CD4-positive, CD25-positive, alpha-beta regulatory T cell (primary cell): ENCODE measurements at regions not wholly inside any gene's neighbourhood (a gene's known extent, or its start where the extent isn't known, plus 50 kb on each side); places are given as distances from the start of the nearest gene placed in this dataset.

Source experiments
- ATAC-seq, 2 donors: fragments of 150-1000 bp; cut with Tn5 transposase; one replicate each; pipeline ENCODE4 v1.10.0; 2021; ENCODE audit warnings: low read depth in 2 of 2, moderate number of reproducible peaks in 2 of 2, moderate library complexity in 1 of 2
- DNase-seq, 3 donors: peaks; one replicate each; pipeline versions ENCODE4 v3.0.0 to v3.0.0-alpha.2; 2012 to 2022; ENCODE audit warnings: mixed read lengths in 1 of 3
- H3K27ac ChIP-seq: one replicate; pipeline ENCODE4 v1.7.0; 2013; ENCODE audit warnings: mild to moderate bottlenecking, low read length; ENCODE audit not compliant: insufficient read depth, poor library complexity, severe bottlenecking
- H3K27me3 ChIP-seq: one replicate; pipeline ENCODE4 v1.7.0; 2013; ENCODE audit warnings: low read length; ENCODE audit not compliant: control insufficient read depth, insufficient read depth
- H3K36me3 ChIP-seq: one replicate; pipeline ENCODE4 v1.7.0; 2013; ENCODE audit warnings: mild to moderate bottlenecking, low read length, moderate library complexity; ENCODE audit not compliant: control insufficient read depth, insufficient read depth
- H3K4me1 ChIP-seq: 2 replicates; pipeline ENCODE4 v1.7.0; 2013; ENCODE audit warnings: mild to moderate bottlenecking, low read length; ENCODE audit not compliant: insufficient read depth, control insufficient read depth, poor library complexity, severe bottlenecking
- H3K4me3 ChIP-seq: one replicate; pipeline ENCODE4 v1.7.0; 2013; ENCODE audit warnings: low read depth, mild to moderate bottlenecking, low read length, moderate library complexity
- H3K9me3 ChIP-seq, 2 experiments: 1 replicate in 1 of 2; 2 replicates in 1 of 2; pipeline ENCODE4 v1.7.0; 2013; ENCODE audit warnings: low read length in 2 of 2, mild to moderate bottlenecking in 1 of 2, moderate library complexity in 1 of 2; ENCODE audit not compliant: control insufficient read depth in 2 of 2
- H3K27ac Mint-ChIP-seq, 3 donors: one replicate each; pipeline ENCODE4 v1.8.0; 2020 to 2022; ENCODE audit warnings: mild to moderate bottlenecking in 3 of 3, mixed read lengths in 3 of 3, moderate library complexity in 2 of 3
- H3K27me3 Mint-ChIP-seq: one replicate; pipeline ENCODE4 v1.8.0; 2022; ENCODE audit warnings: mild to moderate bottlenecking, mixed read lengths
- H3K36me3 Mint-ChIP-seq: one replicate; pipeline ENCODE4 v1.8.0; 2020; ENCODE audit warnings: mixed read lengths
- H3K4me1 Mint-ChIP-seq, 4 donors: one replicate each; pipeline ENCODE4 v1.8.0; 2020 to 2022; ENCODE audit warnings: mixed read lengths in 4 of 4, mild to moderate bottlenecking in 1 of 4
- H3K4me3 Mint-ChIP-seq, 4 donors: one replicate each; pipeline ENCODE4 v1.8.0; 2020 to 2022; ENCODE audit warnings: mild to moderate bottlenecking in 4 of 4, mixed read lengths in 4 of 4, moderate library complexity in 3 of 4
- H3K9me3 Mint-ChIP-seq, 7 donors: one replicate each; pipeline ENCODE4 v1.8.0; 2020 to 2022; ENCODE audit warnings: mixed read lengths in 7 of 7, mild to moderate bottlenecking in 3 of 7, moderate library complexity in 2 of 7

- H3K9me3 ChIP-seq: no peaks in the 10 kb centered on the region
- H3K4me3 ChIP-seq: no peak overlapping the region
- Mint-ChIP-seq H3K4me3 (peak overlapping the region in 1 of 4 donors; percentile 16), H3K36me3 (no peaks in the 10 kb centered on the region), H3K27me3 (no peaks in the 10 kb centered on the region), H3K27ac (no peak overlapping the region), H3K4me1 (peaks cover 8 to 20% (median 16%) of the 10 kb centered on the region in 4 donors), H3K9me3 (no peaks in the 10 kb centered on the region)
- H3K36me3 ChIP-seq: no peaks in the 10 kb centered on the region
- ATAC-seq (no peak), DNase-seq (no peak)
- H3K27ac ChIP-seq: no peak overlapping the region
- peaks cover 12% of the 10 kb centered on the region for H3K4me1 ChIP-seq
- no peaks in the 10 kb centered on the region for H3K27me3 ChIP-seq
These were observed 156.5 kb upstream of the AGR3 start for GRCh38 chr7:17038160-17038782.

GRCh38 chr7:17038783-17039170, 157.0 kb upstream of the AGR3 start:
- Histone ChIP-seq H3K27ac (no peak overlapping the region), H3K9me3 (no peaks in the 10 kb centered on the region), H3K36me3 (no peaks in the 10 kb centered on the region), H3K27me3 (no peaks in the 10 kb centered on the region), H3K4me3 (no peak overlapping the region), H3K4me1 (peaks cover 14% of the 10 kb centered on the region)
- peak overlapping the region in 1 of 3 donors; percentile 45 for H3K27ac Mint-ChIP-seq
- no peak for DNase-seq
- no peaks in the 10 kb centered on the region for H3K9me3 Mint-ChIP-seq
- H3K4me3 Mint-ChIP-seq: no peak overlapping the region
- no peaks in the 10 kb centered on the region for H3K36me3 Mint-ChIP-seq
- ATAC-seq: no peak
- H3K4me1 Mint-ChIP-seq: peaks cover 12 to 25% (median 21%) of the 10 kb centered on the region in 4 donors
- no peaks in the 10 kb centered on the region for H3K27me3 Mint-ChIP-seq

GRCh38 chr7:17039372-17039771, 157.6 kb upstream of the AGR3 start:
- Mint-ChIP-seq H3K9me3 (no peaks in the 10 kb centered on the region), H3K27me3 (no peaks in the 10 kb centered on the region), H3K4me3 (no peak overlapping the region), H3K4me1 (peaks cover 18 to 29% (median 27%) of the 10 kb centered on the region in 4 donors), H3K36me3 (no peaks in the 10 kb centered on the region), H3K27ac (no peak overlapping the region)
- no peaks in the 10 kb centered on the region for H3K27me3 ChIP-seq
- no peaks in the 10 kb centered on the region for H3K9me3 ChIP-seq
- no peak overlapping the region for H3K27ac ChIP-seq
- no peaks in the 10 kb centered on the region for H3K36me3 ChIP-seq
- no peak overlapping the region for H3K4me3 ChIP-seq
- peaks cover 14% of the 10 kb centered on the region for H3K4me1 ChIP-seq
- ATAC-seq (no peak), DNase-seq (no peak)

DNA sequence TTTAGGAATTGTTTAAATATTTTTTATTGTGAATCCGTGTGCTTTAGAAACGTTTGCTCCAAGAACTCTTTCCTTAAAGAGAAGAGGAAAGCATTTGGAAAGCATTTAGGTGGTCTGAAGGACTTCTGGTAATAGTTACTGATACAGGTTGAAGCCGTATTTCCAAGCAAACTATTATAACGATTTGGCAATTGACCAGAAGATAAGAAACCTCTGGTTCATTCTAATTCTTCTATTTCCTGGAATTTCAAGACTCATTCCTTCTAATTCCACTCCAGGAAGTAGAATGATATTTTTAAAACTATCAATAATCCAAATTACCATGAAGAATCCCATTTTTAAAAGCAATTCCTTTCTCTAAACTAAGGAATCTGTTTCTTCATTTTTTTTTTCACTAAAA, 158.9 kb upstream of the AGR3 start:
- Histone ChIP-seq H3K36me3 (no peaks in the 10 kb centered on the region), H3K27me3 (no peaks in the 10 kb centered on the region), H3K27ac (no peak overlapping the region), H3K9me3 (no peaks in the 10 kb centered on the region), H3K4me1 (peaks cover 14% of the 10 kb centered on the region), H3K4me3 (no peak overlapping the region)
- Mint-ChIP-seq H3K27me3 (no peaks in the 10 kb centered on the region), H3K4me1 (peaks cover 27 to 41% (median 36%) of the 10 kb centered on the region in 4 donors), H3K9me3 (no peaks in the 10 kb centered on the region), H3K36me3 (no peaks in the 10 kb centered on the region), H3K4me3 (no peak overlapping the region), H3K27ac (no peak overlapping the region)
- DNase-seq (no peak), ATAC-seq (no peak)

DNA sequence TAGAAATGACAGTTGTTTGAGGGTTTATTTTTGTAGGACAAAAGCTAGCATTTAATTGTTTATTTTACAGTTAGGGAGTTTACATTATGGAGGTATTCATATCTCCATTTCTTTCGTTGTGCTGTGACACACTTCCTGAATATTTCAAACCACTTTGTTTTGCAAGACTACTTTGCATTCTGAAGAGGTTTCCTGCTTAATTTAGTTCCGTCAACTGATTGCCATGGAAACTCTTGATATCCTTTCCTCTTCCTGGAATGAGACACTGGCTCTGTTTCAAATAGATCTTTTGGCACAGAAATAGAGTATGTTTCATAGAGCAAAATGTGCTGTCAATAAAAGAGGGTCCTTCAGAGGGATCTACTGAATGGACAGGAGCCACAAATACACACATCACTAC, 159.5 kb upstream of the AGR3 start:
- DNase-seq (no peak), ATAC-seq (no peak)
- Mint-ChIP-seq H3K27ac (peak overlapping the region in 1 of 3 donors; percentile 56), H3K36me3 (no peaks in the 10 kb centered on the region), H3K27me3 (no peaks in the 10 kb centered on the region), H3K4me1 (peaks cover 27 to 41% (median 36%) of the 10 kb centered on the region in 4 donors), H3K9me3 (no peaks in the 10 kb centered on the region), H3K4me3 (peak overlapping the region in 1 of 4 donors; percentile 6)
- no peaks in the 10 kb centered on the region for H3K9me3 ChIP-seq
- H3K4me1 ChIP-seq: peaks cover 14% of the 10 kb centered on the region
- peak overlapping the region; percentile 27 for H3K4me3 ChIP-seq
- H3K27ac ChIP-seq: no peak overlapping the region
- H3K36me3 ChIP-seq: no peaks in the 10 kb centered on the region
- H3K27me3 ChIP-seq: no peaks in the 10 kb centered on the region

- Histone ChIP-seq H3K27ac (no peak overlapping the region), H3K9me3 (no peaks in the 10 kb centered on the region), H3K36me3 (no peaks in the 10 kb centered on the region), H3K4me1 (peaks cover 14% of the 10 kb centered on the region), H3K4me3 (no peak overlapping the region), H3K27me3 (no peaks in the 10 kb centered on the region)
- no peak for ATAC-seq
- Mint-ChIP-seq H3K36me3 (no peaks in the 10 kb centered on the region), H3K27me3 (no peaks in the 10 kb centered on the region), H3K4me3 (no peak overlapping the region), H3K27ac (no peak overlapping the region), H3K9me3 (no peaks in the 10 kb centered on the region), H3K4me1 (peaks cover 27 to 41% (median 36%) of the 10 kb centered on the region in 4 donors)
- no peak for DNase-seq
These were observed 160.4 kb upstream of the AGR3 start for GRCh38 chr7:17042211-17042610.

GRCh38 chr7:17043012-17043877, 161.5 kb upstream of the AGR3 start:
- no peaks in the 10 kb centered on the region for H3K9me3 ChIP-seq
- ATAC-seq (no peak), DNase-seq (no peak)
- H3K4me3 Mint-ChIP-seq: peak overlapping the region in 2 of 4 donors; percentile 20 to 30
- no peaks in the 10 kb centered on the region for H3K27me3 Mint-ChIP-seq
- H3K27me3 ChIP-seq: no peaks in the 10 kb centered on the region
- H3K27ac Mint-ChIP-seq: peak overlapping the region; percentile 4 to 95 (median 48)
- peak overlapping the region; percentile 23 for H3K4me3 ChIP-seq
- H3K36me3 Mint-ChIP-seq: no peaks in the 10 kb centered on the region
- no peak overlapping the region for H3K27ac ChIP-seq
- H3K4me1 ChIP-seq: peaks cover 14% of the 10 kb centered on the region
- H3K36me3 ChIP-seq: no peaks in the 10 kb centered on the region
- peaks cover 0 to 3% (median 0%) of the 10 kb centered on the region in 7 donors for H3K9me3 Mint-ChIP-seq
- H3K4me1 Mint-ChIP-seq: peaks cover 27 to 46% (median 36%) of the 10 kb centered on the region in 4 donors
